GM18517 (cell line): ENCODE measurements at regions not wholly inside any gene's neighbourhood (a gene's known extent, or its start where the extent isn't known, plus 50 kb on each side); places are given as distances from the start of the nearest gene placed in this dataset.

Experiments used
- ATAC-seq: cut with Tn5 transposase; IDR thresholded peaks from one replicate; pipeline ENCODE4 v1.9.1; 2021; ENCODE audit warnings: mild to moderate bottlenecking, moderate library complexity; ENCODE audit not compliant: unreplicated experiment

DNA sequence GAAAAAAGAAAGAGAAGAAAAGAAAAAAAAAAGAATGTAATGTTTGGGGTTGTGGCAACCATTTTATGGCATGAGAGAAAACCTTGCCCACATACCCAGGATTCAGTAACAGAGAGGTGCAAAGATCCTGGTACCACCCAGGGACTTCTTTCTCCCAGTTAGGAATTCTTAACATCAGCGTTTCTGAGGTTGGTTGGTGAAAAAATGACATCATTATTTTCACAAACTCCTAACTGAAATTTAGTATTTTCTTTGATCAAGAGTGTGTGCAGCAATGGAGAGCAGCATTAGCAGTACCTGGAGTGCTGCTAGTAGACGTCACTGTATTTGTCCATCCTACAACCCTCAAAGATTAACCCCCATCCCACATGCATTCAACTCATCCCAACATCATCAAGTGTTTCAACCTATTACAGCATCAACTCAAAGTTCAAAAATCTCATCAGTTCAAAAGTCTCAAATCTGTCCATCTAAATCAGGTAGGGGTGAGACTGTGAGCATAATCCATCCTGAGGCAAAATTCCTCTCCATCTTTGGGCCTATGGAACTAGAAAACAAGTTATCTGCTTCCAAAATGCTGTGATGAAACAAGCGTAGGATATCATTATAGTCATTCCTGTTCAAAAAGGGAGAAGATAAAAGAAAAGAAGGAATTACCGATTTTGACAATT, 60.1 kb upstream of the MSX2 start:
- no peak for ATAC-seq

GRCh38 chr5:174665347-174665746, 59.0 kb upstream of the MSX2 start:
- no peak for ATAC-seq

- ATAC-seq: no peak
These were observed 56.9 kb upstream of the MSX2 start for GRCh38 chr5:174667526-174667925.

GRCh38 chr5:174668349-174668748, 56.0 kb upstream of the MSX2 start:
- ATAC-seq: no peak
